SK-N-MC (cell line): ENCODE measurements at regions not wholly inside any gene's neighbourhood (a gene's known extent, or its start where the extent isn't known, plus 50 kb on each side); places are given as distances from the start of the nearest gene placed in this dataset.

ENCODE experiments used
- EZH2 ChIP-seq: fragments of 200-600 bp; sonication (generic); IDR thresholded peaks from one replicate; pipeline ENCODE4 v1.6.1; 2017; ENCODE audit warnings: antibody characterized with exemption
- FOXP2 ChIP-seq: optimal IDR thresholded peaks from 2 replicates; pipeline ENCODE3; 2011; ENCODE audit warnings: mild to moderate bottlenecking, moderate library complexity; ENCODE audit not compliant: insufficient read depth; ENCODE audit errors: extremely low read length, control extremely low read depth
- POLR2AphosphoS5 ChIP-seq: IDR thresholded peaks from 2 replicates; pipeline ENCODE4 v1.6.1; 2012; ENCODE audit warnings: mild to moderate bottlenecking, low read depth, low read length, borderline replicate concordance

DNA sequence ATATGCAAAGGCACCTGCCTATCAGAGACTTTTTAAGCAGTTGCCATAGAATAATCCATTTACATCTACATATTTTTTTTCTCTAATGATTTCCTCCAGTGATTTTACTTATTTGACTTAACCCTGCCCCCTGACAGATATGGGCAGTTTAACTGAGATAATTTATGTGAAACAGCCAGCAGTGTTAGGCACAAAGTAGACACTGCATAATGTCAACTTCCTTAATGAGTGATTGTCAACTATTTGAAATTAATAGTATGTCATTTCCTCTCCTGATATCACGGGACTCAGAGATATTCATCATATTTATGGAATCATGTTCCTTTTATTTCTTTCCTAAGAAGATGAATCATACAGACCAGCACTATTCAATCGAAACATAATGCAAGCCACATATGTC lies 179.9 kb upstream of the ATP10A start:
- no peak for TF ChIP-seq EZH2
- TF ChIP-seq POLR2AphosphoS5 = no peak
- TF ChIP-seq FOXP2 = no peak
